SK-N-SH (cell line): ENCODE measurements at regions not wholly inside any gene's neighbourhood (a gene's known extent, or its start where the extent isn't known, plus 50 kb on each side); places are given as distances from the start of the nearest gene placed in this dataset.

Experiments used
- CTCF ChIA-PET: fragments of 300-600, 350-600 bp; formaldehyde crosslinking; extraction: SDS; loops from one replicate; lab custom pipeline; 2021; lab: Yijun Ruan, JAX
- POLR2A ChIA-PET: fragments of 350-600 bp; sonication (Branson Sonifier 250); formaldehyde crosslinking; extraction: SDS; loops from one replicate; lab custom pipeline; 2020; ENCODE audit warnings: antibody characterized with exemption, inconsistent platforms; lab: Yijun Ruan, JAX
- DNase-seq: peaks from one replicate; pipeline ENCODE4 v3.0.0; 2012
- H2AFZ ChIP-seq: fragments of 200-600 bp; sonication (generic); 2 replicates; pipeline ENCODE4 v1.8.1; 2016; ENCODE audit warnings: antibody characterized with exemption, mild to moderate bottlenecking, low read depth
- H3F3A ChIP-seq: fragments of 200-600 bp; sonication (generic); replicated peaks from 2 replicates; pipeline ENCODE3; 2016; ENCODE audit warnings: antibody characterized with exemption, mild to moderate bottlenecking; ENCODE audit not compliant: insufficient read depth
- H3K27ac ChIP-seq, 2 experiments: fragments of 200-500 bp in 1 of 2; fragments of 200-600 bp in 1 of 2; sonication (Bioruptor generic) in 1 of 2; sonication (generic), shearing (Covaris generic) in 1 of 2; 2 replicates each; pipeline versions ENCODE4 v1.5.1 to v1.6.1; 2014 to 2016; ENCODE audit warnings: low read depth in 2 of 2, inconsistent platforms in 1 of 2, low read length in 1 of 2, mild to moderate bottlenecking in 1 of 2, mixed read lengths in 1 of 2
- H3K27me3 ChIP-seq: fragments of 200-600 bp; sonication (generic), shearing (Covaris generic); 2 replicates; pipeline ENCODE4 v1.6.1; 2016; ENCODE audit warnings: mixed run types; ENCODE audit not compliant: insufficient read depth
- H3K36me3 ChIP-seq, 2 experiments: fragments of 200-500 bp in 1 of 2; fragments of 200-600 bp in 1 of 2; sonication (Bioruptor generic) in 1 of 2; sonication (generic) in 1 of 2; replicated peaks in 1 of 2; 2 replicates each; pipeline versions ENCODE3 to v1.5.1; 2014 to 2016; ENCODE audit warnings: low read length in 1 of 2, mild to moderate bottlenecking in 1 of 2; ENCODE audit not compliant: insufficient read depth in 2 of 2, control insufficient read depth in 1 of 2
- H3K4me1 ChIP-seq, 2 experiments: fragments of 200-500 bp in 1 of 2; fragments of 200-600 bp in 1 of 2; sonication (Bioruptor generic) in 1 of 2; sonication (generic), shearing (Covaris generic) in 1 of 2; 2 replicates each; pipeline versions ENCODE4 v1.5.1 to v1.6.1; 2014 to 2016; ENCODE audit warnings: low read depth in 1 of 2, low read length in 1 of 2, mixed run types in 1 of 2; ENCODE audit not compliant: insufficient read depth in 2 of 2, control insufficient read depth in 1 of 2
- H3K4me2 ChIP-seq: fragments of 200-600 bp; sonication (generic), shearing (Covaris generic); 2 replicates; pipeline ENCODE4 v1.6.1; 2017; ENCODE audit warnings: mixed run types
- H3K4me3 ChIP-seq, 2 experiments: fragments of 200-500 bp in 1 of 2; fragments of 200-600 bp in 1 of 2; sonication (Bioruptor generic) in 1 of 2; sonication (generic), shearing (Covaris generic) in 1 of 2; 2 replicates each; pipeline versions ENCODE4 v1.5.1 to v1.8.1; 2014 to 2016; ENCODE audit warnings: low read depth in 2 of 2, inconsistent platforms in 1 of 2, low read length in 1 of 2, mild to moderate bottlenecking in 1 of 2, mixed read lengths in 1 of 2, moderate library complexity in 1 of 2
- H3K79me2 ChIP-seq: fragments of 200-600 bp; sonication (generic); 2 replicates; pipeline ENCODE4 v1.8.1; 2017; ENCODE audit warnings: mild to moderate bottlenecking; ENCODE audit not compliant: insufficient read depth
- H3K9ac ChIP-seq: fragments of 200-600 bp; sonication (generic); 2 replicates; pipeline ENCODE4 v1.6.1; 2017; ENCODE audit warnings: mixed run types
- H3K9me2 ChIP-seq: fragments of 200-600 bp; sonication (generic); 2 replicates; pipeline ENCODE4 v1.6.1; 2017; ENCODE audit warnings: mixed run types
- H3K9me3 ChIP-seq: fragments of 200-600 bp; sonication (generic); 2 replicates; pipeline ENCODE4 v1.6.1; 2017; ENCODE audit warnings: mixed run types, mild to moderate bottlenecking, moderate library complexity
- H4K20me1 ChIP-seq: fragments of 200-600 bp; sonication (generic); 2 replicates; pipeline ENCODE4 v1.6.1; 2017; ENCODE audit warnings: mild to moderate bottlenecking, mixed run types; ENCODE audit not compliant: insufficient read depth
- EZH2phosphoT487 ChIP-seq: fragments of 200-600 bp; sonication (generic); IDR thresholded peaks from 2 replicates; pipeline ENCODE4 v1.6.1; 2017; ENCODE audit warnings: low read depth, mixed run types, mild to moderate bottlenecking, antibody characterized with exemption, moderate library complexity, borderline replicate concordance
- FOXM1 ChIP-seq: IDR thresholded peaks from 2 replicates; pipeline ENCODE4 v1.4.0; 2012; ENCODE audit warnings: low read depth, mild to moderate bottlenecking
- GABPA ChIP-seq: IDR thresholded peaks from 2 replicates; pipeline ENCODE4 v1.4.0; 2012; ENCODE audit warnings: low read depth, mild to moderate bottlenecking
- GATA2 ChIP-seq: sonication (generic); formaldehyde crosslinking; IDR thresholded peaks from 2 replicates; pipeline ENCODE4 v1.5.0; 2020; ENCODE audit warnings: mild to moderate bottlenecking, missing genetic modification reagents
- IRF3 ChIP-seq: fragments of 150-350 bp; IDR thresholded peaks from 2 replicates; pipeline ENCODE4 v1.6.1; 2016; ENCODE audit warnings: mild to moderate bottlenecking, low read depth, low read length
- JUND ChIP-seq: IDR thresholded peaks from 2 replicates; pipeline ENCODE4 v1.4.0; 2012
- MAX ChIP-seq: IDR thresholded peaks from 2 replicates; pipeline ENCODE4 v1.4.0; 2012; ENCODE audit warnings: low read depth
- MEF2A ChIP-seq: IDR thresholded peaks from 2 replicates; pipeline ENCODE4 v1.4.0; 2012; ENCODE audit warnings: low read depth, borderline replicate concordance
- NRF1 ChIP-seq: IDR thresholded peaks from 2 replicates; pipeline ENCODE4 v1.6.1; 2012; ENCODE audit warnings: low read depth, mild to moderate bottlenecking, low read length
- RCOR1 ChIP-seq: fragments of 150-350 bp; IDR thresholded peaks from 2 replicates; pipeline ENCODE4 v1.6.1; 2017; ENCODE audit warnings: antibody characterized with exemption, low read length
- RFX5 ChIP-seq: IDR thresholded peaks from 2 replicates; pipeline ENCODE4 v1.6.1; 2012; ENCODE audit warnings: mild to moderate bottlenecking, improper control_type of control experiment, low read length
- SMC3 ChIP-seq: IDR thresholded peaks from 2 replicates; pipeline ENCODE4 v1.6.1; 2012; ENCODE audit warnings: low read depth, low read length, improper control_type of control experiment
- TAF1 ChIP-seq: IDR thresholded peaks from 2 replicates; pipeline ENCODE4 v1.6.1; 2012; ENCODE audit warnings: low read depth, mild to moderate bottlenecking, low read length, moderate library complexity, borderline replicate concordance
- TCF12 ChIP-seq: IDR thresholded peaks from 2 replicates; pipeline ENCODE4 v1.4.0; 2012
- TEAD4 ChIP-seq: IDR thresholded peaks from 2 replicates; pipeline ENCODE4 v1.4.0; 2012; ENCODE audit warnings: mild to moderate bottlenecking, borderline replicate concordance; ENCODE audit not compliant: insufficient read depth
- YY1 ChIP-seq: IDR thresholded peaks from 2 replicates; pipeline ENCODE4 v1.4.0; 2012; ENCODE audit warnings: low read depth, mild to moderate bottlenecking
- ZBTB33 ChIP-seq: IDR thresholded peaks from 2 replicates; pipeline ENCODE4 v1.4.0; 2012; ENCODE audit warnings: low read depth, borderline replicate concordance
- WGBS: methylation state at CpG from one replicate; pipeline ENCODE4 v1.1.6; 2017; ENCODE audit warnings: low lambda C conversion rate; 5-methylcytosine and 5-hydroxymethylcytosine counted together

GRCh38 chr16:11491524-11491923 lies 95.2 kb downstream of the LITAF start:
- CTCF ChIA-PET: no interaction called here
- no peak overlapping the region for H3K27ac ChIP-seq
- no peak overlapping the region for H3K9ac ChIP-seq
- TF ChIP-seq TCF12: no peak
- no peak for TF ChIP-seq JUND
- TF ChIP-seq RCOR1: no peak
- no peak for TF ChIP-seq NRF1
- no peak for TF ChIP-seq YY1
- TF ChIP-seq ZBTB33: no peak
- no peak overlapping the region for H3K4me2 ChIP-seq
- no peak overlapping the region for H2AFZ ChIP-seq
- no peak for DNase-seq
- POLR2A ChIA-PET: no interaction called here
- no peaks in the 10 kb centered on the region for H3K9me2 ChIP-seq
- H3K4me1 ChIP-seq: peaks cover 16 to 18% of the 10 kb centered on the region in 2 experiments; a peak in 3 of 4 replicates
- H3K4me3 ChIP-seq: no peak overlapping the region
- H3F3A ChIP-seq: peaks cover 17% of the 10 kb centered on the region
- no peaks in the 10 kb centered on the region for H3K36me3 ChIP-seq
- H3K79me2 ChIP-seq: no peaks in the 10 kb centered on the region
- no peaks in the 10 kb centered on the region for H3K27me3 ChIP-seq
- H3K9me3 ChIP-seq: no peaks in the 10 kb centered on the region
- no peaks in the 10 kb centered on the region for H4K20me1 ChIP-seq
- 50% methylated on average over 1 of the region's 6 CpGs for WGBS

GRCh38 chr16:11492808-11493530 lies 93.8 kb downstream of the LITAF start:
- DNase-seq: no peak
- Histone ChIP-seq H4K20me1 (no peaks in the 10 kb centered on the region), H3K9ac (no peak overlapping the region), H3K27ac (no peak overlapping the region; a peak in 1 of 4 replicates), H3F3A (peaks cover 31% of the 10 kb centered on the region), H3K27me3 (no peaks in the 10 kb centered on the region), H3K9me2 (no peaks in the 10 kb centered on the region), H3K4me2 (no peak overlapping the region), H3K79me2 (no peaks in the 10 kb centered on the region), H2AFZ (no peak overlapping the region), H3K9me3 (no peaks in the 10 kb centered on the region)
- POLR2A ChIA-PET: no interaction called here
- WGBS: 92% methylated on average over 4 of the region's 4 CpGs
- TF ChIP-seq EZH2phosphoT487: no peak
- no peak for TF ChIP-seq MAX
- TF ChIP-seq GABPA: no peak
- no peak for TF ChIP-seq FOXM1
- no peak for TF ChIP-seq GATA2
- TF ChIP-seq MEF2A: no peak
- no peak for TF ChIP-seq RCOR1
- no peak for TF ChIP-seq TEAD4
- no peak for TF ChIP-seq TAF1
- TF ChIP-seq IRF3: no peak
- no peak for TF ChIP-seq RFX5
- TF ChIP-seq SMC3: no peak
- TF ChIP-seq, all 33 proteins: peak for 0
- CTCF ChIA-PET: no interaction called here
- Histone ChIP-seq H3K36me3 (no peaks in the 10 kb centered on the region), H3K4me3 (no peak overlapping the region), H3K4me1 (peaks cover 31 to 32% of the 10 kb centered on the region in 2 experiments)
